C4-2B (cell line): ENCODE measurements at regions not wholly inside any gene's neighbourhood (a gene's known extent, or its start where the extent isn't known, plus 50 kb on each side); places are given as distances from the start of the nearest gene placed in this dataset.

Source experiments
- CTCF ChIP-seq: fragments of 450-650 bp; conservative IDR thresholded peaks from 2 replicates; pipeline ENCODE4 v1.5.1; 2017; ENCODE audit warnings: mild to moderate bottlenecking
- ZFX ChIP-seq: fragments of 450-650 bp; IDR thresholded peaks from 2 replicates; pipeline ENCODE4 v1.6.1; 2017

- TF ChIP-seq CTCF (no peak), ZFX (no peak)
Measured at GRCh38 chr10:78599122-78599853, 469.5 kb upstream of the ZMIZ1 start.
